GM19468 (cell line): ENCODE measurements at regions not wholly inside any gene's neighbourhood (a gene's known extent, or its start where the extent isn't known, plus 50 kb on each side); places are given as distances from the start of the nearest gene placed in this dataset.
"Not testable (repeated sequence)": the region's sequence is repeated elsewhere in the genome, so short reads cannot be mapped to it uniquely, and the experiment has no call there.

ENCODE experiments used
- ATAC-seq: cut with Tn5 transposase; IDR thresholded peaks from one replicate; pipeline ENCODE4 v1.9.1; 2021; ENCODE audit warnings: mild to moderate bottlenecking, moderate library complexity, moderate number of reproducible peaks; ENCODE audit not compliant: unreplicated experiment; ENCODE audit errors: extremely low read depth

GRCh38 chr14:49049711-49050110, 536.5 kb downstream of the RPS29 start:
- no peak for ATAC-seq

- no peak for ATAC-seq
These were observed 541.2 kb downstream of the RPS29 start for GRCh38 chr14:49044981-49045380.

GRCh38 chr14:49036984-49037516, 549.1 kb downstream of the RPS29 start:
- ATAC-seq, result no peak

DNA sequence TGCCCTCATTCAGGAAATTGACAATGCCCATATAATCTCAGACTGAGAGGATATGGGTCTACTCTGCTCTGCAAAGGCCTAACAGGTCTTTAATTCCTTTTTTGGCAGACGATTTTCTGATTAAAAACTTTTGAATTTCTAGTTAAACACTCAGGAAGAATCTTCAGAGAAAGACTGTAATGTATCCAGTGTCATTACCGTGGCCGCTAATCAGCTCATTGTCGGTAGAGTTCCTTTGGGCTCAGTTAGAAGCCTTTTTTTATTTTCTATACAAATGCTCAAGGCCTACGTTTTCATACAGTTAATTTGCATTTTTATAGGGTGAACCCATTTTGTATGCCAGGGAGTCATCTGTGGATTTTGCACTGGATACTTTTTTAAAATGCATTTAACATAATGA, 549.9 kb downstream of the RPS29 start:
- no peak for ATAC-seq

- no peak for ATAC-seq
These were observed 553.0 kb downstream of the RPS29 start for GRCh38 chr14:49033131-49033530.

DNA sequence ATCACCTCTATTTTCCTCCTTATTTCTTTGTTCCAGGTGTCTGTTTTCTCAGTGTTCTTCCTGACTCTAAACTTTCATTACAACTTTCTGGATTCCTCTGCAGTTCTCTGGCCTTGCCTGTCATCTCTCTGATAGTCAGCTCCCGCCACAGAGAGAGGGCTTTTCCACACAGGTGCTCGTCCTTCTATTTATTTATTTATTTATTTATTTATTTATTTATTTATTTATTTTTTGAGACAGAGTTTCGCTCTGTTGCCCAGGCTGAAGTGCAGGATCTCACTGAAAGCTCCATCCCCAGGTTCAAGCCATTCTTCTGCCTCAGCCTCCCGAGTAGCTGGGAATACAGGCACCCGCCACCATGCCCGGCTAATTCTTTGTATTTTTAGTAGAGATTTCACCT, 554.5 kb downstream of the RPS29 start:
- not testable (repeated sequence) for ATAC-seq

- peak; percentile 72 for ATAC-seq
These were observed 566.6 kb downstream of the RPS29 start for GRCh38 chr14:49019467-49020115.

DNA sequence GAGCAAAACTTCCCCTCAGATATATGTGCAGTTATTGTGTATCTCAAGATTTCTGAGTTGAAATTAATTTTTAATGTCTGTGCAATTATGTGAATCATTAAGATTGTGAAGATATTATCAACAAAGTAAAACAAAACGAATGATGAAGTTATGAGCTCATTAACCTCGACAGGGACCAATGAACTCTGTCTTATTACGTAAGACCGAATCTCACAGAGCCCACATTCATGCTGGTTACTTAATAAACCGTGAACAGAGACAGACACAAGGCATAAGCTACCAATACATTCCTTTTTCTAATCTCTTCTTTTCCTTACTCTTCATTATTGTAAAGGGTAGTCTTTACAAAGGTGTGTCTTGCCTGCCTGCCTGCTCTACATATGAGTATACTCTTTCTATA, 568.7 kb downstream of the RPS29 start:
- no peak for ATAC-seq

DNA sequence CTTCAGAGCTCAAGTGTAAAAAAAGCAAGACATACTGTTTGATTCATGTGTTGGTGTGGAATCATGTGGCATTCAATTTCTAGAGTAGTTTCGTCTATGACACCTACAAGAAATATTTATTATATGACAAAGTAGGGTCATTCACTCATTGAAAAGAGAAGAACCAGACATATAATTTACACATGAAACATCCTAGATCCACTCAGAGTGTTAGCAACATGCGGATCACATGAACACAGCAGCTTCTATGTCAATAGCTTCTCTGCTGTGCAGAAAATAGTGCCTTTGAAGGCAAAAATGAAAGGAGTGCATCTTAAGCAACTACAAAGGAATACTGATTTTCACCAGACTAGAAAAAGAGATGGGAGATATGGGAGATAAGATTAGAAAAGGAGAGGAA, 569.8 kb downstream of the RPS29 start:
- ATAC-seq, result no peak

DNA sequence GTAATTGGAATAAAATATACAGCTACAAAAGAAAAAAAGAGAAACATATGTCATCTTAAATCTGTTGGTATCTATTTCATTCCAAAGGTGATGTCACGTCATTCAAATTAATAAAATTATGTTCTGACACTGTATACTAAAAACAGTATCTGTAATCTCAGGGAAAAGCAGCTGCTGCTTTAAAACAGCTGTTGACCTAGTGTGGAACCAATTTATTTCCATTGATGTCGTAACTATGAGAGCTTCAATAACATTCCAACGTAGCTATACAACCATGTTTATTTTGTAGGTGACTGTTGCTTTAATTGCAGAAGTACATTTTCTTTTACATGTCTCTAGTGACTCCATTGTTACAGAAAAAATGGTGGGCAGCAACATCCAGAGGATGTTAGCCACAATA, 571.7 kb downstream of the RPS29 start:
- ATAC-seq, result no peak

GRCh38 chr14:49008363-49008762, 577.8 kb downstream of the RPS29 start:
- ATAC-seq, result no peak

- no peak for ATAC-seq
These were observed 595.0 kb downstream of the RPS29 start for GRCh38 chr14:48991141-48991540.

- ATAC-seq, result no peak
These were observed 602.8 kb downstream of the RPS29 start for GRCh38 chr14:48983351-48983888.

DNA sequence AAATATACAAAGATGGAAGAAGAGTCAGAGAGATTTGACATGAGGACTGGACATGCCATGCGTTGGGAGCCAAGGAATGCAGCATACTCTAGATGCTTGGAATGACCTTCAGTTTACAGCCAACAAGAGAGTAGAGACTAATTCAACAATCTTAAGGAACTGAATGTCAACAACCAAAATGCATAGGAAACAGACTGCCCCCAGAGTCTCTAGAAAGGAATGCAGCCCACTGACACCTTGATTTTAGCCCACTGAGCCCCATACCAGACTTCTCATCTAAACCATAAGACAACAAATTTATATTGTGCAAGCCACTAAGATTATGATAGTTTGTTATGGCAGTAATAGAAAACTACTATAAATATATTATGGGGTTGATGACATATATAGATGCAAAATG, 611.2 kb downstream of the RPS29 start:
- ATAC-seq, result no peak

DNA sequence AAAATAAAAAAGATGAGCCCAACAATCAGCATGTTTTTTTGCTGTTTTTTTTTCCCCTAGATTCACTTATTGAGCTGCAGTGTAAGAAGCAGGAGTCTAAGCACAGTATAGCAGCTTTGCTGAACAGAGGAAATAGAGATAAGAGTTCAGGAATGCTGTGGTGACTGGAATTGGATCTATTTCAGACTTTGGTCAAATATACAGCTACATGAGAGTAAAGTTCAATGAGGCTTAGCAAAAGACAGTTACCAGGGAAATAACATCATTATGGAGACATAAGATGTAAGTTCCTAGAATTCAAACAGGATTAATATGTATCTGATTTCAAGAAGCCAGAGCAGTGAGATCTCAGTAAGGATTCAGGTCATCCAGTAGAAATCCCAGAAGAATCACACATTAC, 613.0 kb downstream of the RPS29 start:
- ATAC-seq, result no peak

DNA sequence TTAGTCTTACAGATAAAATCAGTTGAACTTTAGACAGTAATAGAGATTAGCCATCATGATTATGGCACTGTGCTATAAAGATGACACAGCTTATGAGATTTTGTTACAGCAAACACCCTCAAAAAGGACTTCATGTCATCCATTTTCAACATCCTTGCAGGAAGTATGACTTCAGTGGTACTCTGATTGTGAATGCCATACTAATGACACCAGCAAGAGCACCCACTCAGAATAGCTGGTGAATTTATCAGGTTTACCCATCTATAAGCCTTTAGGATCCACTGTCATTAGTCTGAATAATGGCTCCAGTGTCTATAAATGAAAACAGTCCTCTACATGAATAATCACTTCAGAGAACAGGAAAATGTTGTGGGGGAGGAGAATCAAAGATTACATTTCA, 615.2 kb downstream of the RPS29 start:
- ATAC-seq, result no peak

DNA sequence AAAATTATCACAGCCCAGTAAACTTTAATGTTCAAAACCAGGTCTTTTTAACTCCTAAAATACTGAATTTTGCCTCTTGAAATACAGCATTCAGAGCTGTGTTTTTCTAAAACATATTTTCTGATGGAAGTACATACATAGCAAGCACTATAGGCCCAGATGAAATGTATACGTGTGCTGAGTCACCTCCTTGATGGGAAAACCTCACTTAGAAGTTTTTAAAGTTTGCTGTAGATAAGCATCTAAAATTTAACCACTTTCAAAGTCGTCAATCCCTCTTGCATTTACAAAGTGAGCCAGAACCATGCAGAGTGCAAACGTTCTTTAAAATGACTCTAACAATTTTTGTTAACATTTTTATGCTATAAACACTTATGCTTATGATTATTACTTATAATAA, 618.8 kb downstream of the RPS29 start:
- ATAC-seq, result no peak

DNA sequence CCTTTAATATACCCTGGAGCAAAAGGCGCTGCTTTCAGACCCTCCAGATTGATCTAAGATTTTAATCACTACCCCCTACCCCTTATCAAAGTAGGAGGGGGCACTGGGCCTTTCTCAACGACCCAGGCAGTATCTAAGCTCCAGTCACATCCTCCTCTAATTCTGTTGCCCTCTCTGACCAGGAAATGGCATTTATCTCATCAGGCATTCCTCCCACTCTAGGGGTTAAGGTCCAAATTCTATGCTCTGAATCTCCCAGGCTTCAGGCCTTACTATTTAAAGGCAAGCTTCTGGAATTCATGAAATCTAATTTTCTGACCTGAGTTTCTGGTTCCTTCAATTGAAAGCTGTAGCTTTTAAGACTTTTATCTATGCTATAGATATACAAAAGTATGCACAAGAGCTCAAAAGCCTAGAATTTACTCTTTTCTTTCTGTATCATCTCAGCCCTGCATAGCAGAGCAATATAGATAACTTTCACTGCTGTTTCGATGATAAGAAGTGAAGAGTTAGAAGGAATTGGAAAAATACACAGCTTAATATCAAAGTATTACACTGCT, 622.9 kb downstream of the RPS29 start:
- ATAC-seq, result no peak

DNA sequence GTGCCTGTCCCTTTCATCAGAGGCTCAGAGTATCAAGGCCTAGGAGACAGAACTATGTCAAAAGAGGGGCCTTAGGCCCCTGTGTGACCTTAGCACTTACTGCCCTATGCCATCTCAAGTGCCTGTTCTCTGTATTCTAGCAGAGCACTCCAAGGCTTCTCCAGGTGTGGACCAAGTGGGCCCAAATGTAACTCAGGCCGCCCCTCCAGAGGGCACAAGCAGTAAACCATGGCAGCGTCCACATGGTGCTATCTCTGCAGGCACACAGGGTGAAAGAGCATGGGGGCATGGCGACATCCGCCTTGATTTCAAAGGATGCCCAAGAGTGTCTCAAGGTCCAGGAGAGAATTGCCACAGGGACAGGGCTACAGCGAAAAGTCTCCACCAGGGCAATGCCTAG, 628.7 kb downstream of the RPS29 start:
- ATAC-seq, result no peak

DNA sequence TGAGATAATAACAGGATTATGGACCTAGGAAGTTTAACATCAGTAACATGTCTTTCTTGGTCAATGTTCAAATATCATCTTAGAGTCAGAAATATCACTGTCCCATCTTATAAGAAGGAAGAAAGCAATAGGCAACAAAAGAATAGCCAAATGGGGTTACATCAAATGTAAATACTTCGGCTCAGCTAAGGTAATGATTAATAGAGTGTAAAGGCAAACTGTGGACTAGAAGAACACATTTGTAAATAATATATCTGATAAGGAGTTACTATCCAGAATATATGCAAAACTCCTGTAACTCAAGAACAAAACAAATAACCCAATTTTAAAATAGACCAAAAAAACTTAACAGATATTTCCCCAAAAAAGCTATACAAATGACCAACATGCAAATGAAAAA, 630.3 kb downstream of the RPS29 start:
- ATAC-seq, result no peak

GRCh38 chr14:48954446-48954845, 631.7 kb downstream of the RPS29 start:
- no peak for ATAC-seq

DNA sequence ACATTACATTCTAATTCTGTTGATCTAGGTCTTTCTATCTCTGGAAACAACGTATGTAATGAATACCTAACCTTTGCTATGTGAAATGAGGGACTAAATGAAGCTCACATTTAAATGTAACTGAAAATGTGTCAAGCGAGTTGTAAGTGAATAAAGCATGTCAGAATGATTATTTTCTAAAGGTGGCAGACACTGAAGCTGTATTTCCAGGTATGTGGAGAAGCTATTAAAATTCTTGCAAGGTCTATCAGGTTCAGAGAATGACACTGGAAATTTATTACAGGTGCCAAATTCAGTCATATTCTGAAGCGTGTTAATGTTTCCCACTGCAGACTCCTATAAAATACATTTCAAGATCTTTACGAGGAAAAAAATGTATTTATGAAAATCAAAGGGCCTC, 641.4 kb downstream of the RPS29 start:
- no peak for ATAC-seq
